ENCODE measurements at regions not wholly inside any gene's neighbourhood (a gene's known extent, or its start where the extent isn't known, plus 50 kb on each side); places are given as distances from the start of the nearest gene placed in this dataset.

- H3K9me3 Mint-ChIP-seq (ENCODE audit: unreplicated experiment) = no peaks in the 10 kb centered on the region
- TF ChIP-seq CTCF (IDR thresholded peaks at IDR 0.05; ENCODE audit: partially characterized antibody, unreplicated experiment) = no peak
- no peak for DNase-seq
- H3K27me3 Mint-ChIP-seq (ENCODE audit: unreplicated experiment) = no peaks in the 10 kb centered on the region
- no peak overlapping the region for H3K4me3 Mint-ChIP-seq (ENCODE audit: unreplicated experiment)
- no peak overlapping the region for H3K27ac Mint-ChIP-seq (ENCODE audit: unreplicated experiment)
- H3K4me1 Mint-ChIP-seq (ENCODE audit: low read depth, unreplicated experiment) = no peaks in the 10 kb centered on the region
- H3K36me3 Mint-ChIP-seq (ENCODE audit: unreplicated experiment) = no peaks in the 10 kb centered on the region
These were observed 208.0 kb upstream of the MPDZ start for GRCh38 chr9:13487498-13487897.

GRCh38 chr9:13487071-13487470, 207.6 kb upstream of the MPDZ start:
- TF ChIP-seq CTCF (IDR thresholded peaks at IDR 0.05; ENCODE audit: partially characterized antibody, unreplicated experiment) = no peak
- no peak for DNase-seq
- H3K4me1 Mint-ChIP-seq (ENCODE audit: low read depth, unreplicated experiment) = no peaks in the 10 kb centered on the region
- H3K36me3 Mint-ChIP-seq (ENCODE audit: unreplicated experiment) = no peaks in the 10 kb centered on the region
- H3K27me3 Mint-ChIP-seq (ENCODE audit: unreplicated experiment) = no peaks in the 10 kb centered on the region
- no peak overlapping the region for H3K4me3 Mint-ChIP-seq (ENCODE audit: unreplicated experiment)
- H3K9me3 Mint-ChIP-seq (ENCODE audit: unreplicated experiment) = no peaks in the 10 kb centered on the region
- no peak overlapping the region for H3K27ac Mint-ChIP-seq (ENCODE audit: unreplicated experiment)

- Mint-ChIP-seq H3K27me3 (ENCODE audit: unreplicated experiment) (no peaks in the 10 kb centered on the region), H3K4me3 (ENCODE audit: unreplicated experiment) (no peak overlapping the region)
These were observed 205.6 kb upstream of the MPDZ start for GRCh38 chr9:13485068-13485596.

GRCh38 chr9:13484186-13484585, 204.7 kb upstream of the MPDZ start:
- Mint-ChIP-seq H3K9me3 (ENCODE audit: unreplicated experiment) (no peaks in the 10 kb centered on the region), H3K4me3 (ENCODE audit: unreplicated experiment) (no peak overlapping the region), H3K4me1 (ENCODE audit: low read depth, unreplicated experiment) (no peaks in the 10 kb centered on the region), H3K27me3 (ENCODE audit: unreplicated experiment) (no peaks in the 10 kb centered on the region), H3K27ac (ENCODE audit: unreplicated experiment) (no peak overlapping the region), H3K36me3 (ENCODE audit: unreplicated experiment) (no peaks in the 10 kb centered on the region)
- no peak for TF ChIP-seq CTCF (IDR thresholded peaks at IDR 0.05; ENCODE audit: partially characterized antibody, unreplicated experiment)
- DNase-seq = no peak

More at GRCh38 chr9:13485068-13485596, 205.6 kb upstream of the MPDZ start:
- DNase-seq = no peak
- H3K36me3 Mint-ChIP-seq (ENCODE audit: unreplicated experiment) = no peaks in the 10 kb centered on the region
- no peaks in the 10 kb centered on the region for H3K4me1 Mint-ChIP-seq (ENCODE audit: low read depth, unreplicated experiment)
- no peaks in the 10 kb centered on the region for H3K9me3 Mint-ChIP-seq (ENCODE audit: unreplicated experiment)
- no peak for TF ChIP-seq CTCF (IDR thresholded peaks at IDR 0.05; ENCODE audit: partially characterized antibody, unreplicated experiment)
- no peak overlapping the region for H3K27ac Mint-ChIP-seq (ENCODE audit: unreplicated experiment)

- TF ChIP-seq CTCF (IDR thresholded peaks at IDR 0.05; ENCODE audit: partially characterized antibody, unreplicated experiment) = no peak
- H3K36me3 Mint-ChIP-seq (ENCODE audit: unreplicated experiment) = no peaks in the 10 kb centered on the region
- DNase-seq = no peak
- no peaks in the 10 kb centered on the region for H3K9me3 Mint-ChIP-seq (ENCODE audit: unreplicated experiment)
- H3K4me1 Mint-ChIP-seq (ENCODE audit: low read depth, unreplicated experiment) = no peaks in the 10 kb centered on the region
- H3K27me3 Mint-ChIP-seq (ENCODE audit: unreplicated experiment) = no peaks in the 10 kb centered on the region
- no peak overlapping the region for H3K27ac Mint-ChIP-seq (ENCODE audit: unreplicated experiment)
- no peak overlapping the region for H3K4me3 Mint-ChIP-seq (ENCODE audit: unreplicated experiment)
These were observed 201.8 kb upstream of the MPDZ start for GRCh38 chr9:13481274-13481673.
